Smooth muscle cell (in vitro differentiated cells): ENCODE measurements at regions not wholly inside any gene's neighbourhood (a gene's known extent, or its start where the extent isn't known, plus 50 kb on each side); places are given as distances from the start of the nearest gene placed in this dataset.
A peak's percentile ranks its signal among the peaks of the same experiment; 100 is the strongest.

ENCODE experiments used
- DNase-seq: peaks from one replicate; lab custom pipeline; 2025; ENCODE audit not compliant: unreplicated experiment; lab: John Stamatoyannopoulos, UW
- H2AFZ ChIP-seq: fragments of 200-600 bp; sonication (generic); 2 replicates; pipeline ENCODE4 v1.6.0; 2016; ENCODE audit warnings: antibody characterized with exemption, low read depth, mild to moderate bottlenecking
- H3F3A ChIP-seq: fragments of 200-600 bp; sonication (generic); 2 replicates; pipeline ENCODE4 v1.6.0; 2017; ENCODE audit warnings: antibody characterized with exemption, low read depth
- H3K27ac ChIP-seq: fragments of 200-600 bp; sonication (generic); 2 replicates; pipeline ENCODE4 v1.5.1; 2016; ENCODE audit warnings: low read depth, mild to moderate bottlenecking
- H3K27me3 ChIP-seq: fragments of 200-600 bp; sonication (generic); 2 replicates; pipeline ENCODE4 v1.6.1; 2016; ENCODE audit warnings: low read depth, mild to moderate bottlenecking
- H3K36me3 ChIP-seq: fragments of 200-600 bp; sonication (generic); 2 replicates; pipeline ENCODE4 v1.5.1; 2016; ENCODE audit warnings: low read depth
- H3K4me1 ChIP-seq: fragments of 200-600 bp; sonication (generic); 2 replicates; pipeline ENCODE4 v1.5.1; 2016; ENCODE audit warnings: low read depth
- H3K4me2 ChIP-seq: fragments of 200-600 bp; sonication (generic); 2 replicates; pipeline ENCODE4 v1.6.0; 2016; ENCODE audit warnings: mild to moderate bottlenecking
- H3K4me3 ChIP-seq: fragments of 200-600 bp; sonication (generic); 2 replicates; pipeline ENCODE4 v1.5.1; 2016; ENCODE audit warnings: mild to moderate bottlenecking
- H3K79me2 ChIP-seq: fragments of 200-600 bp; sonication (generic); 2 replicates; pipeline ENCODE4 v1.6.0; 2016; ENCODE audit warnings: low read depth, mild to moderate bottlenecking
- H3K9ac ChIP-seq: fragments of 200-600 bp; sonication (generic); 2 replicates; pipeline ENCODE4 v1.6.0; 2016; ENCODE audit warnings: low read depth
- H3K9me3 ChIP-seq: fragments of 200-600 bp; sonication (generic); replicated peaks from 2 replicates; pipeline ENCODE4 v1.5.1; 2016; ENCODE audit warnings: low read depth
- H4K20me1 ChIP-seq: fragments of 200-600 bp; sonication (generic); 2 replicates; pipeline ENCODE4 v1.6.0; 2016; ENCODE audit warnings: low read depth
- WGBS: methylation state at CpG from one replicate; pipeline ENCODE4 v1.1.7; 2016; ENCODE audit warnings: low lambda C conversion rate; 5-methylcytosine and 5-hydroxymethylcytosine counted together
- TF ChIP-seq, protein P1 (sequence below): fragments of 200-600 bp; sonication (generic); IDR thresholded peaks from 2 replicates; pipeline ENCODE4 v1.5.1; 2017; ENCODE audit warnings: borderline replicate concordance, mild to moderate bottlenecking, antibody characterized with exemption; ENCODE audit not compliant: insufficient read depth, poor library complexity, severe bottlenecking

DNA sequence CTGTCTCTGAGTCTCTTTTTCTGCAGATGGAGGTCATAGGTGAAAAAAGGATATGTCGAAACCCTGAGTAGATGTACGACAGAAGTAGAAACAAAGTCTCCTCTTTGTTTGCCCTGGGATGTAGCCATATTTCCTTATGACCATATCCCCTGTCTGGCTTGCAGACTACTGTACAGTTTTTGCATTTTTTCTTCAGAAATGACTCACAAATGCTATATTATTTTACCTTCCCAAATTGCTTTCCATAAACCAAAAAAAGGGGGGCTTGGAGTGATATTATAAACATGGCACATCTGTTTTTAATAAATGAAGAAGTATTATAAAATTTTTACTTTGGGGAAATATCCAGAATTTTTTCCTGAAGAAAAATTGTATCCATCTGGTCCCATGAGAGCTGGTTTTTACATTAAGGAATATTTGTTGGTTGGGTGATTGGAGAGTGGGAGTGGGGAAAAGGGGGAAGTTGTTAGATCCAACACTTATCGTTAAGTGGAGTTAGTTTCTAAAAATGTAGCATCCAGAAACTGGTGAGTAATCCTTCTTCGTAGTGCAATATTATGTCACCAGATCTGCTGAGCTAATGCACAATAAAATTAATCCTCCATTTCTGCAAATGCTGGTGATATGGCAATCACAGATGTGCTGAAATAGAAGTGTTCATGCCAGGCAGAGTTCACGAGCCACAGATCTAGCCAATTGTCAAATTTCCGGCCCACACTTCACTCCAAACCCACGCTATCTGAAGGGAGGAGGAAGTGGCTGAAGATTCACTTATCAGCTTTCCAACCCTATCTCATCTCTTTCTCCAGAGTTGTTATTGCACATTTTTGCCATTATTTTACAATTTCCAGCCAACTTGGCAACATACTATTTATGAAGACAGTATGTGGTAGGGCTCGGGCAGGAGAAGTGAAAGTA lies 313.6 kb upstream of the ATP11B start:
- Histone ChIP-seq H3K4me3 (no peak overlapping the region), H2AFZ (no peak overlapping the region), H3K9ac (no peak overlapping the region), H4K20me1 (no peaks in the 10 kb centered on the region), H3K4me1 (peaks cover 18% of the 10 kb centered on the region), H3K9me3 (no peaks in the 10 kb centered on the region), H3K27me3 (no peaks in the 10 kb centered on the region), H3K27ac (no peak overlapping the region), H3K36me3 (no peaks in the 10 kb centered on the region), H3K79me2 (no peaks in the 10 kb centered on the region), H3F3A (no peaks in the 10 kb centered on the region), H3K4me2 (peak overlapping the region; percentile 54)
- TF ChIP-seq, protein P1, sequence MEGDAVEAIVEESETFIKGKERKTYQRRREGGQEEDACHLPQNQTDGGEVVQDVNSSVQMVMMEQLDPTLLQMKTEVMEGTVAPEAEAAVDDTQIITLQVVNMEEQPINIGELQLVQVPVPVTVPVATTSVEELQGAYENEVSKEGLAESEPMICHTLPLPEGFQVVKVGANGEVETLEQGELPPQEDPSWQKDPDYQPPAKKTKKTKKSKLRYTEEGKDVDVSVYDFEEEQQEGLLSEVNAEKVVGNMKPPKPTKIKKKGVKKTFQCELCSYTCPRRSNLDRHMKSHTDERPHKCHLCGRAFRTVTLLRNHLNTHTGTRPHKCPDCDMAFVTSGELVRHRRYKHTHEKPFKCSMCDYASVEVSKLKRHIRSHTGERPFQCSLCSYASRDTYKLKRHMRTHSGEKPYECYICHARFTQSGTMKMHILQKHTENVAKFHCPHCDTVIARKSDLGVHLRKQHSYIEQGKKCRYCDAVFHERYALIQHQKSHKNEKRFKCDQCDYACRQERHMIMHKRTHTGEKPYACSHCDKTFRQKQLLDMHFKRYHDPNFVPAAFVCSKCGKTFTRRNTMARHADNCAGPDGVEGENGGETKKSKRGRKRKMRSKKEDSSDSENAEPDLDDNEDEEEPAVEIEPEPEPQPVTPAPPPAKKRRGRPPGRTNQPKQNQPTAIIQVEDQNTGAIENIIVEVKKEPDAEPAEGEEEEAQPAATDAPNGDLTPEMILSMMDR: no peak
- 44% methylated on average over 8 of the region's 8 CpGs for WGBS
- DNase-seq: no peak

DNA sequence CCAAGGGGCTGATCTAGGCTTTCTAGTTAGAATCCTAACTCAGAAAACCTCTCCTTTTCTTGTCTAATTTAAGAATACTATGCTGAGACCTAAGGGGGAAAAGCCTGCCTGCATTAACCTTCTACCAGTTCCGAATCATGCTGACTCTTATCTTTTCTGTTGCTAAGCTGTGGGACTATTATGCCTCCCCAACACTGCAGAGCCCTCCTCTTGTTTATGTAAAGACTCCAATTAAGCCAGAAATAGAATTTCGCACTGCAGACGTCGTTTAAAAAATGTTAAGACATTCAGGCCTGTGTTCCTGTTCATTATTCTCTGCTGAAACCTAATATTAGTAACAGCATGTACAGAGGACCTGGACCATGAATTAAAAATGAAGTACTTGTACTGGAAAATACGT lies 310.6 kb upstream of the ATP11B start:
- H3K4me1 ChIP-seq: peaks cover 19% of the 10 kb centered on the region
- no peaks in the 10 kb centered on the region for H4K20me1 ChIP-seq
- no peak overlapping the region for H3K4me3 ChIP-seq
- peak overlapping the region; percentile 4 for H2AFZ ChIP-seq
- H3K36me3 ChIP-seq: no peaks in the 10 kb centered on the region
- WGBS: 44% methylated on average over 5 of the region's 5 CpGs
- no peak for DNase-seq
- H3K79me2 ChIP-seq: no peaks in the 10 kb centered on the region
- no peak overlapping the region for H3K9ac ChIP-seq
- H3K4me2 ChIP-seq: no peak overlapping the region
- TF ChIP-seq, protein P1: no peak
- H3K27me3 ChIP-seq: no peaks in the 10 kb centered on the region
- no peaks in the 10 kb centered on the region for H3F3A ChIP-seq
- no peak overlapping the region for H3K27ac ChIP-seq
- no peaks in the 10 kb centered on the region for H3K9me3 ChIP-seq

DNA sequence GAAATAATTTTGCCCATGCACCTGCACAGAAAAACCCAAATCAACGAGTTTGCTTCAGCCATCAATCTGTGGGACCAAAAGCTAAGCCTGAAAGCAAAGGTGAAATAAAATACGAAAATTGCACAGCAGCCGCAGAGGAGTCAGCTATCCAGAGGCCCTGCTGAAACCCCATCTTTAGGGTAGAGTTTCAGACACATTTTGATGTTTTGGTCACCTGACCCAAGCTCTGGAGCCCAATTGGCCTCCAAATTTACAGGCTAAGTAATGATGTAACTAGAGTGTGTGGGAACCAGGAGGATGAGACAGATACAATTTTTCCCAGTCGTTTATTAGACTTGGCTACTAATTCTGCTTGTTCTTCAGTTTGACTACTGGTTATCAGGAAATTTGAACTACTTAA lies 308.6 kb upstream of the ATP11B start:
- Histone ChIP-seq H3K79me2 (no peaks in the 10 kb centered on the region), H2AFZ (no peak overlapping the region), H3K27ac (peak overlapping the region; percentile 65), H4K20me1 (no peaks in the 10 kb centered on the region), H3K9ac (no peak overlapping the region), H3K4me3 (no peak overlapping the region), H3K4me2 (no peak overlapping the region), H3K9me3 (no peaks in the 10 kb centered on the region), H3K27me3 (no peaks in the 10 kb centered on the region), H3F3A (no peaks in the 10 kb centered on the region), H3K36me3 (no peaks in the 10 kb centered on the region), H3K4me1 (peaks cover 19% of the 10 kb centered on the region)
- TF ChIP-seq, protein P1: no peak
- no peak for DNase-seq
- 85% methylated on average over 4 of the region's 4 CpGs for WGBS

DNA sequence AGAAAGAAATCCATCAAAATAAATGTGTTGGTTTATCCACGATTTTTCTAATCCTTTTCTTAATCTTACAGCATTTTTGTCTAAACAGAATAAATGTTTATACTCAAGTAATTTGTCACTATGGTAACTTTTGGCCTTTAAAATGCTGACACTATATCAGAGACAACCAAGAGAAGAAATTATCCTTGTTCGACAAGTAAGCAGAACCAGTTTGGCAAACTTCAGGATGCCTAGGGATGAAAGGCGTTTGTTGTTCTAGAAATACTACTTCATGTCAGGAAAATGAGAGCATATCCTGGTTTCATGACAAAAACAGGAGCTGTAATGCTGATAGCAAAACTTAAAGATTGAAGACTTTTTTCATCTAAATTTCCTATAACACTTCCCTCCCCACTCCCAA lies 308.0 kb upstream of the ATP11B start:
- Histone ChIP-seq H3K9ac (no peak overlapping the region), H3F3A (no peaks in the 10 kb centered on the region), H3K27me3 (no peaks in the 10 kb centered on the region), H2AFZ (no peak overlapping the region), H3K27ac (peak overlapping the region; percentile 65), H3K4me1 (peaks cover 20% of the 10 kb centered on the region), H3K9me3 (no peaks in the 10 kb centered on the region), H3K4me2 (no peak overlapping the region), H4K20me1 (no peaks in the 10 kb centered on the region), H3K4me3 (no peak overlapping the region), H3K79me2 (no peaks in the 10 kb centered on the region), H3K36me3 (no peaks in the 10 kb centered on the region)
- 64% methylated on average over 3 of the region's 3 CpGs for WGBS
- no peak for DNase-seq
- TF ChIP-seq, protein P1: no peak
